Tibial nerve (tissue), 4 donors: ENCODE measurements at regions not wholly inside any gene's neighbourhood (a gene's known extent, or its start where the extent isn't known, plus 50 kb on each side); places are given as distances from the start of the nearest gene placed in this dataset.

Source experiments
- DNase-seq, 2 donors: peaks; one replicate each; pipeline ENCODE4 v3.0.0-alpha.2; 2019; ENCODE audit warnings: low spot score in 2 of 2
- H3K27ac ChIP-seq, 4 donors: fragments of 200-600 bp; sonication (generic) in 3 of 4; one replicate each; pipeline ENCODE4 v1.5.1; 2017 to 2019; ENCODE audit warnings: mild to moderate bottlenecking in 1 of 4
- H3K27me3 ChIP-seq, 2 donors: fragments of 200-600 bp; sonication (generic) in 1 of 2; one replicate each; pipeline versions ENCODE4 v1.5.1 to v1.6.0; 2017 to 2019
- H3K36me3 ChIP-seq, 3 donors: fragments of 200-600 bp; sonication (generic); one replicate each; pipeline ENCODE4 v1.5.1; 2018 to 2019
- H3K4me1 ChIP-seq, 4 donors: fragments of 200-600 bp; sonication (generic) in 3 of 4; one replicate each; pipeline ENCODE4 v1.5.1; 2017 to 2019
- H3K4me3 ChIP-seq, 4 donors: fragments of 200-600 bp; sonication (generic) in 3 of 4; one replicate each; pipeline ENCODE4 v1.5.1; 2017 to 2019; ENCODE audit warnings: mild to moderate bottlenecking in 1 of 4, moderate library complexity in 1 of 4
- H3K9me3 ChIP-seq, 4 donors: fragments of 200-600 bp; sonication (generic) in 3 of 4; one replicate each; pipeline ENCODE4 v1.5.1; 2017 to 2019
- EP300 ChIP-seq, 2 donors: sonication (generic); formaldehyde crosslinking; IDR thresholded peaks; one replicate each; pipeline ENCODE4 v1.6.1; 2017; ENCODE audit warnings: antibody characterized with exemption in 2 of 2, mild to moderate bottlenecking in 1 of 2
- POLR2A ChIP-seq, 2 donors: fragments of 450-650 bp; IDR thresholded peaks; one replicate each; pipeline ENCODE4 v1.6.1; 2017; ENCODE audit warnings: antibody characterized with exemption in 2 of 2, mild to moderate bottlenecking in 2 of 2, moderate library complexity in 2 of 2
- WGBS, 2 donors: methylation state at CpG; one replicate each; pipeline ENCODE4 v1.1.5; 2018; 5-methylcytosine and 5-hydroxymethylcytosine counted together
- TF ChIP-seq, protein P1 (sequence below), 5 experiments: fragments of 200-600 bp in 3 of 5; fragments of 450-650 bp in 2 of 5; sonication (generic) in 3 of 5; IDR thresholded peaks; one replicate each; pipeline ENCODE4 v1.5.1; 2016 to 2019; ENCODE audit warnings: antibody characterized with exemption in 5 of 5, mild to moderate bottlenecking in 3 of 5, moderate library complexity in 2 of 5

DNA sequence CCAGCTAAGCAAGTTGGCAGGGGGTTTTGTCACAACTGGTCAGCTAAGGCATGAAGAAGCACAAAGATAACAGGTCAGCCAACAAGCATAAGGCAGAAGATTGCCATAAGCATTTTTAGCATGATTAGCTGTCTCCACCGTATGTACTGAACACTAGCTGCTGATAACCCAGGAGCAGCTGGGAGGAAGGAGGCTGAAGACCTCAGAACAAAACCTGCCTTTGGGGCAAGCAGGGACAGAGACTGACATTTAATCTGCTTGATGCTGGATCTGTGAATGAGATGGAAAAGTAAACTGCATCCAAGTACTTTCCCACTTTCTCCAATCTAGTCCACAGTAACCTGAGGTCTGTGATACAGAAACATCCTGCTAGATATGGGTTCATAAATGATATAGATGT lies 353.0 kb upstream of the MAP3K7 start:
- no peak overlapping the region for H3K27ac ChIP-seq
- H3K9me3 ChIP-seq, result no peaks in the 10 kb centered on the region
- DNase-seq, result no peak
- 58 to 86% methylated on average over 1 of the region's 1 CpG for WGBS, 2 donors
- TF ChIP-seq EP300 (IDR thresholded peaks at IDR 0.05) (no peak), POLR2A (IDR thresholded peaks at IDR 0.05) (no peak)
- TF ChIP-seq, protein P1, sequence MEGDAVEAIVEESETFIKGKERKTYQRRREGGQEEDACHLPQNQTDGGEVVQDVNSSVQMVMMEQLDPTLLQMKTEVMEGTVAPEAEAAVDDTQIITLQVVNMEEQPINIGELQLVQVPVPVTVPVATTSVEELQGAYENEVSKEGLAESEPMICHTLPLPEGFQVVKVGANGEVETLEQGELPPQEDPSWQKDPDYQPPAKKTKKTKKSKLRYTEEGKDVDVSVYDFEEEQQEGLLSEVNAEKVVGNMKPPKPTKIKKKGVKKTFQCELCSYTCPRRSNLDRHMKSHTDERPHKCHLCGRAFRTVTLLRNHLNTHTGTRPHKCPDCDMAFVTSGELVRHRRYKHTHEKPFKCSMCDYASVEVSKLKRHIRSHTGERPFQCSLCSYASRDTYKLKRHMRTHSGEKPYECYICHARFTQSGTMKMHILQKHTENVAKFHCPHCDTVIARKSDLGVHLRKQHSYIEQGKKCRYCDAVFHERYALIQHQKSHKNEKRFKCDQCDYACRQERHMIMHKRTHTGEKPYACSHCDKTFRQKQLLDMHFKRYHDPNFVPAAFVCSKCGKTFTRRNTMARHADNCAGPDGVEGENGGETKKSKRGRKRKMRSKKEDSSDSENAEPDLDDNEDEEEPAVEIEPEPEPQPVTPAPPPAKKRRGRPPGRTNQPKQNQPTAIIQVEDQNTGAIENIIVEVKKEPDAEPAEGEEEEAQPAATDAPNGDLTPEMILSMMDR (IDR thresholded peaks at IDR 0.05), result no peak
- no peaks in the 10 kb centered on the region for H3K4me1 ChIP-seq
- no peaks in the 10 kb centered on the region for H3K36me3 ChIP-seq
- H3K27me3 ChIP-seq, result no peaks in the 10 kb centered on the region
- no peak overlapping the region for H3K4me3 ChIP-seq

GRCh38 chr6:90938122-90938521 lies 351.2 kb upstream of the MAP3K7 start:
- Histone ChIP-seq H3K4me3 (no peak overlapping the region), H3K9me3 (no peaks in the 10 kb centered on the region), H3K27me3 (no peaks in the 10 kb centered on the region), H3K36me3 (no peaks in the 10 kb centered on the region), H3K27ac (no peak overlapping the region), H3K4me1 (no peaks in the 10 kb centered on the region)
- DNase-seq, result no peak
- no peak for TF ChIP-seq EP300 (IDR thresholded peaks at IDR 0.05)
- no peak for TF ChIP-seq POLR2A (IDR thresholded peaks at IDR 0.05)
- TF ChIP-seq, protein P1 (IDR thresholded peaks at IDR 0.05), result no peak

- Histone ChIP-seq H3K27ac (no peak overlapping the region), H3K36me3 (no peaks in the 10 kb centered on the region), H3K4me3 (no peak overlapping the region), H3K4me1 (no peaks in the 10 kb centered on the region), H3K9me3 (no peaks in the 10 kb centered on the region), H3K27me3 (no peaks in the 10 kb centered on the region)
- TF ChIP-seq POLR2A (IDR thresholded peaks at IDR 0.05) (no peak), EP300 (IDR thresholded peaks at IDR 0.05) (no peak)
- WGBS, 2 donors, result 72 to 76% methylated on average over 5 of the region's 5 CpGs
- DNase-seq, result no peak
Observed at GRCh38 chr6:90936286-90936685, 349.4 kb upstream of the MAP3K7 start.

DNA sequence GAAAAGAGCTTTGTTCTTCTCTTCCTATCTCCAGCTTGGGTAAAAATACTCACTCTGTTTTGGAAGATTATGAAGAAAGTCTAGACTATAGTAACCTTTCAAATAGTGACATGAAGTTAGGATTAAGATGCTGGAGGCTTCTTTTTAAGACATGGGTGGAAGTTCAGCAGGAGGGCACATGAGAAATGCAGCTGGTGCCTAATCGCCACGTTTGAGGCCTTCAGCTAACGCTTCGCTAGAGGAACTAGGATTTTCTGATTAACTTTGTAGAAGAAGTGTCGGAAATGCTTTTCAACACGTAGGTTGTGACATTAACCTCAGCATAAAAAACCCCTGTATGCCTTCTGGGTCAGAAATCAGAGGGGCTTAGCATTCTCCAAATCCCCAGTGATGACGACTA lies 348.1 kb upstream of the MAP3K7 start:
- Histone ChIP-seq H3K4me3 (no peak overlapping the region), H3K9me3 (no peaks in the 10 kb centered on the region), H3K27ac (no peak overlapping the region), H3K36me3 (no peaks in the 10 kb centered on the region), H3K27me3 (no peaks in the 10 kb centered on the region), H3K4me1 (no peaks in the 10 kb centered on the region)
- TF ChIP-seq EP300 (IDR thresholded peaks at IDR 0.05), result no peak
- TF ChIP-seq, protein P1 (IDR thresholded peaks at IDR 0.05), result no peak
- no peak for TF ChIP-seq POLR2A (IDR thresholded peaks at IDR 0.05)
- no peak for DNase-seq
- 83 to 86% methylated on average over 7 of the region's 7 CpGs for WGBS, 2 donors

DNA sequence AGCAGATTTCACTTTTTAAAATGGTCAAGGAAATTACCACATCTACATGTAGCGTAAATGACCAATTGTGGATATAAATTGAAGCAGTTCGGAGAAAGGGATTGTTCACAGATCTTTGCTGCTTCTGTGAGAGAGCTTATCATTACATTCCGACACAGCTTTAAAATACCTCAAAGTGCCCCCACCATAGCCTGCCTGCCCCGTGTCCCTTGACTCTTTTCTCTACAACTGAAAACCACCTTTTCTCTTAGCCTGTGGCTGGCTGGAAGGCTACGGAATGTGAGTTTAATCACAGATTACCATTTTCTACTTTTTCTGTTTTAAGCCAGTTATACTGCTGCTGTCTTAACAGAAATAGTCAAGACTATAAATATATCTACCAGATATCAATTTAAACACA lies 347.2 kb upstream of the MAP3K7 start:
- Histone ChIP-seq H3K36me3 (no peaks in the 10 kb centered on the region), H3K4me3 (no peak overlapping the region), H3K9me3 (no peaks in the 10 kb centered on the region), H3K4me1 (no peaks in the 10 kb centered on the region), H3K27me3 (no peaks in the 10 kb centered on the region), H3K27ac (no peak overlapping the region)
- DNase-seq, result no peak
- TF ChIP-seq, protein P1 (IDR thresholded peaks at IDR 0.05), result no peak
- no peak for TF ChIP-seq EP300 (IDR thresholded peaks at IDR 0.05)
- no peak for TF ChIP-seq POLR2A (IDR thresholded peaks at IDR 0.05)
- WGBS, 2 donors, result 79% methylated on average over 5 of the region's 5 CpGs

GRCh38 chr6:90932351-90932750 lies 345.5 kb upstream of the MAP3K7 start:
- Histone ChIP-seq H3K36me3 (no peaks in the 10 kb centered on the region), H3K4me1 (no peaks in the 10 kb centered on the region), H3K27ac (no peak overlapping the region), H3K27me3 (no peaks in the 10 kb centered on the region), H3K4me3 (no peak overlapping the region), H3K9me3 (no peaks in the 10 kb centered on the region)
- TF ChIP-seq EP300 (IDR thresholded peaks at IDR 0.05), result no peak
- no peak for TF ChIP-seq POLR2A (IDR thresholded peaks at IDR 0.05)
- TF ChIP-seq, protein P1 (IDR thresholded peaks at IDR 0.05), result no peak
- 83 to 100% methylated on average over 1 of the region's 1 CpG for WGBS, 2 donors
- no peak for DNase-seq
